Lower leg skin (tissue), 4 donors: ENCODE measurements at regions not wholly inside any gene's neighbourhood (a gene's known extent, or its start where the extent isn't known, plus 50 kb on each side); places are given as distances from the start of the nearest gene placed in this dataset.

Experiments
- DNase-seq, 2 donors: peaks; one replicate each; pipeline ENCODE4 v3.0.0-alpha.2; 2019; ENCODE audit warnings: low spot score in 2 of 2
- H3K4me3 ChIP-seq: fragments of 200-600 bp; sonication (generic); 2 replicates; pipeline ENCODE4 v1.5.1; 2017; ENCODE audit warnings: mild to moderate bottlenecking, low read depth; ENCODE audit not compliant: poor library complexity, severe bottlenecking
- POLR2A ChIP-seq, 2 donors: fragments of 450-650 bp; IDR thresholded peaks; one replicate each; pipeline ENCODE4 v1.6.1; 2016 to 2017; ENCODE audit warnings: antibody characterized with exemption in 2 of 2, mild to moderate bottlenecking in 1 of 2, moderate library complexity in 1 of 2
- WGBS, 2 donors: methylation state at CpG; one replicate each; pipeline ENCODE4 v1.1.5; 2018; 5-methylcytosine and 5-hydroxymethylcytosine counted together
- intact Hi-C: fragments of 100-400 bp; cut with DNase I; formaldehyde crosslinking; loops from one replicate; pipeline ENCODE4 v1.15.0; 2023; ENCODE audit warnings: low total_unique reads
- TF ChIP-seq, protein P1 (sequence below), 3 donors: fragments of 450-650 bp; IDR thresholded peaks; one replicate each; pipeline ENCODE4 v1.5.1; 2016; ENCODE audit warnings: antibody characterized with exemption in 3 of 3, mild to moderate bottlenecking in 3 of 3, moderate library complexity in 2 of 3

DNA sequence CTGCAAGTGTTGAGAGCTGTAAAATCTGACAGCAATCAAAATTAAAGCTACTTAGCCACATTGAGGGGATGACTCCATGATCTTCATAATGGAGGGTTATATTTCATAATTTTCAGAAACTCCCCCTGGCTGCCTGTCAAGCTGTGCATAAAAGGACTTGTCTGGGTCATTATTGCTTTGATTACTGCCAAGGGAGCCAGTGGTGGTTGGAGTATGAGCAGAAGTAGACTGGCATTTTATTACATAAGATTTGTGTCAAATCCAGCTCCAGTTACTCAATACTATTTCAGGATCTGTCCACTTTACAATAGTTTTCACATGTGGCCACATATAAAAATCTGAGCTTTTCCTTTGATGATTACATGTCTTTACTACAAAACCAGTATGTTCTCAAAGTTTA is 108.9 kb upstream of the SLC5A12 start:
- intact Hi-C loops = no loop called here
- no peak for DNase-seq
- H3K4me3 ChIP-seq = no peak overlapping the region
- no peak for TF ChIP-seq POLR2A (IDR thresholded peaks at IDR 0.05)
- TF ChIP-seq, protein P1, sequence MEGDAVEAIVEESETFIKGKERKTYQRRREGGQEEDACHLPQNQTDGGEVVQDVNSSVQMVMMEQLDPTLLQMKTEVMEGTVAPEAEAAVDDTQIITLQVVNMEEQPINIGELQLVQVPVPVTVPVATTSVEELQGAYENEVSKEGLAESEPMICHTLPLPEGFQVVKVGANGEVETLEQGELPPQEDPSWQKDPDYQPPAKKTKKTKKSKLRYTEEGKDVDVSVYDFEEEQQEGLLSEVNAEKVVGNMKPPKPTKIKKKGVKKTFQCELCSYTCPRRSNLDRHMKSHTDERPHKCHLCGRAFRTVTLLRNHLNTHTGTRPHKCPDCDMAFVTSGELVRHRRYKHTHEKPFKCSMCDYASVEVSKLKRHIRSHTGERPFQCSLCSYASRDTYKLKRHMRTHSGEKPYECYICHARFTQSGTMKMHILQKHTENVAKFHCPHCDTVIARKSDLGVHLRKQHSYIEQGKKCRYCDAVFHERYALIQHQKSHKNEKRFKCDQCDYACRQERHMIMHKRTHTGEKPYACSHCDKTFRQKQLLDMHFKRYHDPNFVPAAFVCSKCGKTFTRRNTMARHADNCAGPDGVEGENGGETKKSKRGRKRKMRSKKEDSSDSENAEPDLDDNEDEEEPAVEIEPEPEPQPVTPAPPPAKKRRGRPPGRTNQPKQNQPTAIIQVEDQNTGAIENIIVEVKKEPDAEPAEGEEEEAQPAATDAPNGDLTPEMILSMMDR (IDR thresholded peaks at IDR 0.05) = no peak

DNA sequence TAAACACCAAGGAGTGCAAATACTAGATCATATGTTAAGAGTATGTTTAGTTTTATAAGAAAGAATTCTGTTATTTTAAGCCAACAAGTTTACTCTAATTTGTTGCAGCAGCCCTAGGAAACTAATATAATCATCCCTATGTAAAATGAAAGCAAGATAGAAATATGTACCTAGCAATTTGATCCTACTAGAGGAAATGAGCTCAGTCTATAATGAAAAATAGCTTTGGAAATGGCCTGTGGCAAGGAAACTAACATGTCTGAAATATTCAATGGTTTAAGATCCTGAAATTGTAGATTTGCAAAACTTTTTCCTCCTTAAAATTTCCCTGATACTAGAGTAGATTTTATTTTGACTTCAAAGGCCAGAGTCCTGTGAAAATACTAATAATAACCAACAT is 112.7 kb upstream of the SLC5A12 start:
- no peak for DNase-seq
- H3K4me3 ChIP-seq = no peak overlapping the region
- intact Hi-C loops = no loop called here
- TF ChIP-seq, protein P1 (IDR thresholded peaks at IDR 0.05) = no peak
- no peak for TF ChIP-seq POLR2A (IDR thresholded peaks at IDR 0.05)

DNA sequence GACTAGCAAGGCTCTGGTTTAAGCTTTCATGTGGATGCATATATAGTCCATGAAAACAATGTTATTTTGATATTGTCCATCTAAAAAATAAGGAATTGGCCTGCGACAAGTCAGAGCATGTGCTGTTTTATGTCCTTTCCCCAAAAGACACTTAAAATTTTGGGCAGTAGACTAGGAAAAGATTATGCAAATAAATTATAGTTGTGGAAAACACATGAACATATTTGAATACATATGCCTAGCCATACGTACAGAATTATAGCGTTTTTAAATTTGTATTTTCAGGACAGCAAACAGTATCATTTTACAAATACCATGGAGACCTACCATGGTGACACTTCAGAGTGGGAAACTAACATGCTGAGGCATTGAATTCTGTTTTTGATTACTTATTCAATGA is 113.8 kb upstream of the SLC5A12 start:
- TF ChIP-seq, protein P1 (IDR thresholded peaks at IDR 0.05) = no peak
- TF ChIP-seq POLR2A (IDR thresholded peaks at IDR 0.05) = no peak
- WGBS, 2 donors = 77 to 86% methylated on average over 3 of the region's 3 CpGs

DNA sequence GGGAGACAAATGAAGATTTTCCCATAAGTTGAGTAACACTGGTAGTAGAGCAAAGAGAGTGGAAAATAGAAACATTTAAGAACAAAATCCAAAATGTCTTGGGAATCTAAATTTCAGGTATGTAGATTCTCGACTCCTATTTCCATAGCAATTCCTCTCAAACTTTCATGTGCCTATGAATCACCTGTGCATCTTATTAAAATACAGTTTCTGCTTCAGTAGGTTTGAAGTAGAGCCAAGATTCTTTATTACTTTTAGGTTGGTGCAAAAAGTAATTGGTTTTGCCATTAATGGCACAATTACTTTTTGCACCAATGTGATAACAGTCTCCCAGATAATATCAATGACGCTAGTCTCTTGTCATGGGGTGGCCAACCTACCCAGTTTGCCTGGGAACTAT is 115.3 kb upstream of the SLC5A12 start:
- no peak for DNase-seq
- intact Hi-C loops = no loop called here
- 56 to 68% methylated on average over 2 of the region's 2 CpGs for WGBS, 2 donors
- no peak for TF ChIP-seq POLR2A (IDR thresholded peaks at IDR 0.05)
- TF ChIP-seq, protein P1 (IDR thresholded peaks at IDR 0.05) = no peak
- no peak overlapping the region for H3K4me3 ChIP-seq

More for the DNA sequence above, 113.8 kb upstream of the SLC5A12 start:
- no peak overlapping the region for H3K4me3 ChIP-seq
- DNase-seq = no peak
- intact Hi-C loops = no loop called here

DNA sequence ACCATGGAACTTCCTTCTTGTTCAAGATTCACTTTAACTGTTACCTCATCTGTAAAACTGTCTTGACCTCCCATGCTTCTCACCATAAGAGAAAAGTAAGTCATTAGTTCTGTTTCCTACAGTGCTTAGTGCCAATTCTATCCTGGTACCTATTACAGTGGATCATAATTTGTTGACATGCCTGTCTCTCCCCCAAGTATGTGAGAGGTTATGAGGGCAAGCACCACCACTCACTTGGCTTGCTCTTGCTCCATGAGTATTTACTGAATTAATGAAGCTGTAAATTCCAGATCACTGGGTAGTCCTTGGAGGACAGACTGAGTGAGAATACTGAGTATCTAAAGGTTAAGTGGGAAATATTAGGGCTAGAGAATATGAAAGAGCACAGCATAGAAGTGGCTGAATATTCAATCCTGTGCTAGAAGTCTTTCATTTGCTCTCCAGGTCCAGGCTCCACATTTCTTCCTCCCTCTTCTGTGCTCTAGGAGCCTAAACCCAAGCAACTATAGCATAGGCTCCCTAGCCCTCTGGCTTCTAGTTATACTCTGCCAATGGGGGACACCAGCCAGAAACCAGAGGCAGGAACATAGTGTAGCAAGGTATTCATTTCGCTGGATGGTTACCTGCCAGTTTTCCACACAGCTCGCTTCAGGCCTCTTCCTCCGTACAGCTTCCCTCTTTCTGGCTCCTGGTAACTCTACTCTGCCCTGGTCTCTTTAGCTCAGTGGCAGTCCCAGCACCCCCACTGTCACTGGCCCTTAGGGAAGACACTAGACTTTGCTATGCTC is 118.2 kb upstream of the SLC5A12 start:
- H3K4me3 ChIP-seq = no peak overlapping the region
- TF ChIP-seq, protein P1 (IDR thresholded peaks at IDR 0.05) = no peak
- TF ChIP-seq POLR2A (IDR thresholded peaks at IDR 0.05) = no peak
- 61 to 84% methylated on average over 3 of the region's 3 CpGs for WGBS, 2 donors
- DNase-seq = no peak
- intact Hi-C loops = no loop called here
